HepG2 (cell line): ENCODE measurements at regions not wholly inside any gene's neighbourhood (a gene's known extent, or its start where the extent isn't known, plus 50 kb on each side); places are given as distances from the start of the nearest gene placed in this dataset.
A peak's percentile ranks its signal among the peaks of the same experiment; 100 is the strongest.

Experiments used
- ATAC-seq: fragments of 200-7000 bp; cut with Tn5 transposase; 3 replicates; pipeline ENCODE4 v1.9.1; 2020; ENCODE audit warnings: mild to moderate bottlenecking, moderate library complexity
- BruUV-seq: library from RNA; stranded (reverse); fragments of 400-500 nt; replicated peaks from 2 replicates; lab custom pipeline; 2021; lab: Mats Ljungman, UMichigan
- CTCF ChIA-PET: fragments of 300-600 bp; formaldehyde crosslinking; extraction: SDS; loops from one replicate; lab custom pipeline; 2021; ENCODE audit warnings: low total read pairs, inconsistent platforms, low intra/inter-chr PET ratio; lab: Yijun Ruan, JAX
- POLR2A ChIA-PET: fragments of 350-600 bp; sonication (Branson Sonifier 250); formaldehyde crosslinking; loops from one replicate; lab custom pipeline; 2020; ENCODE audit warnings: antibody characterized with exemption, inconsistent platforms; lab: Yijun Ruan, JAX
- DNase-seq: peaks from one replicate; pipeline ENCODE4 v3.0.0-alpha.2; 2015; ENCODE audit warnings: low spot score
- FAIRE-seq: peaks from 3 replicates; lab custom pipeline; 2011; peaks lifted over from hg19 to GRCh38; lab: Jason Lieb, UNC
- H2AFZ ChIP-seq: one replicate; pipeline ENCODE4 v1.6.1; 2011; ENCODE audit warnings: low read length, inconsistent platforms
- H3K27ac ChIP-seq: fragments of 300-600 bp; 3 replicates; pipeline ENCODE4 v1.8.0; 2011; ENCODE audit warnings: mixed run types, mild to moderate bottlenecking, mixed read lengths, low read length, inconsistent platforms; ENCODE audit not compliant: insufficient read depth; ENCODE audit errors: extremely low read length
- H3K27me3 ChIP-seq, 2 experiments: fragments of 200-600 bp in 1 of 2; 2 replicates in 1 of 2; 3 replicates in 1 of 2; pipeline versions ENCODE4 v1.6.0 to v1.8.0; 2011; ENCODE audit warnings: low read length in 2 of 2, mild to moderate bottlenecking in 2 of 2, moderate library complexity in 2 of 2, inconsistent platforms in 1 of 2; ENCODE audit not compliant: insufficient read depth in 2 of 2, control insufficient read depth in 1 of 2
- H3K36me3 ChIP-seq, 2 experiments: fragments of 200-600 bp in 1 of 2; replicated peaks in 1 of 2; 2 replicates in 1 of 2; 3 replicates in 1 of 2; pipeline versions ENCODE4 v1.5.1 to v1.8.0; 2011; ENCODE audit warnings: low read length in 2 of 2, inconsistent platforms in 1 of 2; ENCODE audit not compliant: insufficient read depth in 2 of 2, control insufficient read depth in 1 of 2
- H3K4me1 ChIP-seq: 2 replicates; pipeline ENCODE4 v1.5.1; 2012; ENCODE audit warnings: low read length, inconsistent platforms; ENCODE audit not compliant: insufficient read depth
- H3K4me2 ChIP-seq: 2 replicates; pipeline ENCODE4 v1.6.0; 2011; ENCODE audit warnings: low read depth, low read length, inconsistent platforms
- H3K4me3 ChIP-seq, 3 experiments: fragments of 200-600 bp in 1 of 3; sonication (generic), shearing (Covaris generic) in 1 of 3; replicated peaks in 1 of 3; 2 replicates each; pipeline ENCODE4 v1.5.1; 2011 to 2016; ENCODE audit warnings: low read length in 3 of 3, inconsistent platforms in 2 of 3, low read depth in 2 of 3, mild to moderate bottlenecking in 2 of 3, control low read depth in 1 of 3, mixed read lengths in 1 of 3; ENCODE audit not compliant: insufficient read depth in 1 of 3
- H3K79me2 ChIP-seq: one replicate; pipeline ENCODE4 v1.6.1; 2011; ENCODE audit warnings: low read length, inconsistent platforms; ENCODE audit not compliant: insufficient read depth
- H3K9ac ChIP-seq: 2 replicates; pipeline ENCODE4 v1.6.0; 2011; ENCODE audit warnings: mild to moderate bottlenecking, low read depth, low read length, inconsistent platforms; ENCODE audit not compliant: insufficient read depth
- H3K9me3 ChIP-seq: 2 replicates; pipeline ENCODE4 v1.5.1; 2012; ENCODE audit warnings: mild to moderate bottlenecking, low read length
- H4K20me1 ChIP-seq: 2 replicates; pipeline ENCODE4 v1.6.0; 2011; ENCODE audit warnings: inconsistent platforms, mild to moderate bottlenecking, low read length, moderate library complexity; ENCODE audit not compliant: insufficient read depth
- BRCA1 ChIP-seq: sonication (generic); formaldehyde crosslinking; IDR thresholded peaks from 2 replicates; pipeline ENCODE4 v1.4.0; 2020; ENCODE audit warnings: missing genetic modification reagents
- CSRNP2 ChIP-seq: sonication (generic); formaldehyde crosslinking; conservative IDR thresholded peaks from 2 replicates; pipeline ENCODE4 v1.8.0; 2022; ENCODE audit warnings: low read depth, missing genetic modification reagents
- DDIT3 ChIP-seq: sonication (generic); formaldehyde crosslinking; IDR thresholded peaks from 2 replicates; pipeline ENCODE4 v1.4.0; 2020; ENCODE audit warnings: mild to moderate bottlenecking, missing genetic modification reagents
- GLI4 ChIP-seq: sonication (generic); formaldehyde crosslinking; IDR thresholded peaks from 2 replicates; pipeline ENCODE4 v1.5.1; 2020; ENCODE audit warnings: missing genetic modification reagents, mild to moderate bottlenecking, moderate library complexity, borderline replicate concordance
- HIC2 ChIP-seq: sonication (generic); formaldehyde crosslinking; IDR thresholded peaks from 2 replicates; pipeline ENCODE4 v1.9.0; 2022; ENCODE audit warnings: low read depth, missing genetic modification reagents
- HOMEZ ChIP-seq: IDR thresholded peaks from 2 replicates; pipeline ENCODE4 v1.6.1; 2016; ENCODE audit warnings: low read depth
- NR0B2 ChIP-seq: sonication (generic); formaldehyde crosslinking; IDR thresholded peaks from 2 replicates; pipeline ENCODE4 v1.4.0; 2020; ENCODE audit warnings: mild to moderate bottlenecking, missing genetic modification reagents
- PATZ1 ChIP-seq: sonication (generic); formaldehyde crosslinking; IDR thresholded peaks from 2 replicates; pipeline ENCODE4 v1.4.0; 2020; ENCODE audit warnings: missing genetic modification reagents
- ZNF749 ChIP-seq: sonication (generic); formaldehyde crosslinking; IDR thresholded peaks from 2 replicates; pipeline ENCODE4 v1.8.0; 2022; ENCODE audit warnings: mild to moderate bottlenecking, missing genetic modification reagents, moderate library complexity, borderline replicate concordance
- ZNF776 ChIP-seq: sonication (generic); formaldehyde crosslinking; IDR thresholded peaks from 2 replicates; pipeline ENCODE4 v1.4.0; 2020; ENCODE audit warnings: mild to moderate bottlenecking, missing genetic modification reagents
- WGBS: methylation state at CpG from one replicate; pipeline ENCODE4 v1.1.6; 2017; ENCODE audit warnings: low lambda C conversion rate; 5-methylcytosine and 5-hydroxymethylcytosine counted together
- in situ Hi-C: cut with HindIII; loops from 2 replicates; pipeline ENCODE4 v1.10.0; 2017; ENCODE audit warnings: low pct_unique_long_range_greater_than_20kb; ENCODE audit not compliant: extremely low pct_ligation_motif_present
- intact Hi-C: fragments of 100-400 bp; cut with micrococcal nuclease; formaldehyde crosslinking; loops from one replicate; pipeline ENCODE4 v1.10.0; 2022; ENCODE audit not compliant: unreplicated experiment

- no peak for TF ChIP-seq CSRNP2
- TF ChIP-seq ZNF749 (CRISPR knock-in tag) = no peak
- no peak for TF ChIP-seq ZNF776 (CRISPR knock-in tag)
- TF ChIP-seq BRCA1 (CRISPR knock-in tag) = no peak
- no peak for TF ChIP-seq GLI4
These were observed 187.9 kb downstream of the KATNAL1 start (continued) for GRCh38 chr13:30119476-30119875.

- Histone ChIP-seq H4K20me1 (no peaks in the 10 kb centered on the region), H3K27me3 (peaks cover 0 to 5% of the 10 kb centered on the region in 2 experiments; a peak in 1 of 5 replicates), H3K4me2 (peak overlapping the region; percentile 97), H3K27ac (no peak overlapping the region), H3K9me3 (no peaks in the 10 kb centered on the region), H3K9ac (no peak overlapping the region), H3K4me1 (peaks cover 40% of the 10 kb centered on the region), H3K4me3 (peak overlapping the region in 2 of 3 experiments; percentile 3 to 46; a peak in 2 of 6 replicates), H2AFZ (no peak overlapping the region), H3K36me3 (no peaks in the 10 kb centered on the region), H3K79me2 (no peaks in the 10 kb centered on the region)
- WGBS = 0% methylated on average over 1 of the region's 6 CpGs
- CTCF ChIA-PET = interaction anchor here (5.1 kb wide), 1 partner anchor 345 kb away, joined by 46 read pairs; no protein-coding TSS in a partner anchor
- POLR2A ChIA-PET = no interaction called here
- no peak for DNase-seq
- in situ Hi-C loops = loop anchor here (10.0 kb wide), 1 partner anchor 612 kb away; no protein-coding TSS in a partner anchor
- FAIRE-seq = no peak
- intact Hi-C loops = no loop called here
- no TSS peak for BruUV-seq
- no peak for ATAC-seq
- TF ChIP-seq HIC2 (CRISPR knock-in tag) = no peak
- TF ChIP-seq PATZ1 (CRISPR knock-in tag) = no peak
- TF ChIP-seq DDIT3 (CRISPR knock-in tag) = no peak
- no peak for TF ChIP-seq NR0B2 (CRISPR knock-in tag)
- TF ChIP-seq HOMEZ (CRISPR knock-in tag) = no peak
These were observed 191.0 kb downstream of the KATNAL1 start for GRCh38 chr13:30116379-30116778.
